ENCODE measurements at regions not wholly inside any gene's neighbourhood (a gene's known extent, or its start where the extent isn't known, plus 50 kb on each side); places are given as distances from the start of the nearest gene placed in this dataset.

DNA sequence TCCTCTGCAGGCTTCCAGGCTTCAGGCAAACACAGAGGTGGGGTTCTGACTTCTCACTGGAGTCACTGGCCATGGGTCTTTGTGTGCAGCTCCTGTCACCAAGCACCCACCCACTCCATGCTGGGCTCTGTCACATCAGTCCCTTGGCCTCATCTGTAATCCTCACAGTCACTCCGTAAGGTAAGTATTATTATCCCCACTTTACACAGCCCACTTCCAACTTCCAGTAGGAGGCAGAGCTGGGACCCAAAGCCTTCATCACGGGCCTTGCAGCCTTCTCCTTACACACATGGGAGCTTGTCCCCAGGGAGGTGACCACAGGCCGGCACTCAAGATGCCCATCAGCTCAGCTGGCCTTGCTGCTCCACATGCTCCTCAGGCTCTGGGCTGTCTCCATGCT, 266.7 kb upstream of the B3GAT1 start:
- Histone ChIP-seq H3K4me3 (no peak overlapping the region), H3K27ac (no peak overlapping the region), H3K36me3 (no peaks in the 10 kb centered on the region), H3K27me3 (no peaks in the 10 kb centered on the region), H3K9me3 (no peaks in the 10 kb centered on the region), H3K4me1 (no peaks in the 10 kb centered on the region)
- WGBS, 2 donors (ENCODE audit: low coverage in 1 of 2), result 10 to 61% methylated on average over 1 to 3 of the region's 3 CpGs
- no peak for ATAC-seq
- TF ChIP-seq, protein P1, sequence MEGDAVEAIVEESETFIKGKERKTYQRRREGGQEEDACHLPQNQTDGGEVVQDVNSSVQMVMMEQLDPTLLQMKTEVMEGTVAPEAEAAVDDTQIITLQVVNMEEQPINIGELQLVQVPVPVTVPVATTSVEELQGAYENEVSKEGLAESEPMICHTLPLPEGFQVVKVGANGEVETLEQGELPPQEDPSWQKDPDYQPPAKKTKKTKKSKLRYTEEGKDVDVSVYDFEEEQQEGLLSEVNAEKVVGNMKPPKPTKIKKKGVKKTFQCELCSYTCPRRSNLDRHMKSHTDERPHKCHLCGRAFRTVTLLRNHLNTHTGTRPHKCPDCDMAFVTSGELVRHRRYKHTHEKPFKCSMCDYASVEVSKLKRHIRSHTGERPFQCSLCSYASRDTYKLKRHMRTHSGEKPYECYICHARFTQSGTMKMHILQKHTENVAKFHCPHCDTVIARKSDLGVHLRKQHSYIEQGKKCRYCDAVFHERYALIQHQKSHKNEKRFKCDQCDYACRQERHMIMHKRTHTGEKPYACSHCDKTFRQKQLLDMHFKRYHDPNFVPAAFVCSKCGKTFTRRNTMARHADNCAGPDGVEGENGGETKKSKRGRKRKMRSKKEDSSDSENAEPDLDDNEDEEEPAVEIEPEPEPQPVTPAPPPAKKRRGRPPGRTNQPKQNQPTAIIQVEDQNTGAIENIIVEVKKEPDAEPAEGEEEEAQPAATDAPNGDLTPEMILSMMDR (IDR thresholded peaks at IDR 0.05), result no peak
- no peak for TF ChIP-seq EP300 (IDR thresholded peaks at IDR 0.05)

DNA sequence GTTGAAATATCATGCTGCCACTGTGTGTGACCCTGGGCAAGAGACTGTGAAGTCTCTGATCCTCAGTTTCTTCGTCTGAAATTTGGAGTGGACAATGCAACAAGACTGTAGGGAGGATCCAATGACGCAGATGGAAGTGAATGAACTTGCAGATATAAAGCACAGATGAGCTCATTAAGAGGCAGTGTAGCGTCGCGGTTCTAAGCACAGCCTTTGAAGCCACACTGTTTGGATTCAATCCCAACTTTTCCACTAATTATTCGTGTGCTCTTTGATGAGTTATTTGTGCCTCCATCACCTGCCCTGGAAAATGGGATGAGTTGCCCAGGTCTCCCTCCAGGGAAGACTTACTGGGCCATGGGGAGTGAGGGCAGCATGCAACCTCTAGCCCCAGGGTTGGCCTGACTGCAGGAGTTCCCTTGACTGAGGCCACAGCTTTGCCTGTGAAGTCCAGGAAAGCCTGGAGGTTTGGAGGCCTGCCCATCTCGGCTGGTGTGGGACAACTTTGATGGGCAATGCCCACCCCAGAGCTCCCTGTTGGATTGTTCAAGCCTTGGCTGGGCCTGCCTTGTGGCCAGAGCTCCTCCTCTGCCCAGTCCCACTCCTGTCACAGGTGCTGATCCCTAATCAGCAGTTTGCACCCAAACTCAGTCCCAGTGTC, 266.0 kb upstream of the B3GAT1 start:
- H3K4me3 ChIP-seq, result no peak overlapping the region
- H3K27me3 ChIP-seq, result no peaks in the 10 kb centered on the region
- H3K4me1 ChIP-seq, result no peaks in the 10 kb centered on the region
- no peak for ATAC-seq
- no peak overlapping the region for H3K27ac ChIP-seq
- WGBS, 2 donors (ENCODE audit: low coverage in 1 of 2), result 71 to 95% methylated on average over 2 to 6 of the region's 7 CpGs
- no peak for TF ChIP-seq EP300 (IDR thresholded peaks at IDR 0.05)
- TF ChIP-seq, protein P1 (IDR thresholded peaks at IDR 0.05), result no peak
- H3K9me3 ChIP-seq, result no peaks in the 10 kb centered on the region
- H3K36me3 ChIP-seq, result no peaks in the 10 kb centered on the region

DNA sequence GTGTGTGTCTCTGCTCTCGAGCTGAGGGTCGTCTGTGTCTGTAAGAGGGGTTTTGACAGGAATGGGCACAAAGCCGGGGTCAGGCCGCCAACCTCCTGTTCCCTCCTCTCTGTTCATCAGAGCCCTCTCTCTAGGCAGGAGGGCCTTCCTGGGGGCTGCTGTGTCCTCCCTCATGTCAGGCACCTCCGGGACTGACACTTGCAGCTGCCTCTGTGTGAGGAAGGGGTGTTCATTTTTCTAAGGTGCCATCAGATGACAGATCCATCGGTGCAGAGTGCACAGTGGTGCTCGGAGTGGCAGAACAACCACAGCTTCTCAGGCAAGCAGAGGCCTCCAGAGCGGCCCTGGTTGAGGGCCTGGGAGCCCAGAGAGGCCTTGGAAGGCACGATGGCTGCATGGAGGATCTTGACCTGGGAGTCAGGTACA, 265.4 kb upstream of the B3GAT1 start:
- Histone ChIP-seq H3K4me3 (no peak overlapping the region), H3K27ac (no peak overlapping the region), H3K9me3 (no peaks in the 10 kb centered on the region), H3K4me1 (no peaks in the 10 kb centered on the region), H3K27me3 (no peaks in the 10 kb centered on the region), H3K36me3 (no peaks in the 10 kb centered on the region)
- TF ChIP-seq POLR2A (IDR thresholded peaks at IDR 0.05) (no peak), POLR2AphosphoS5 (IDR thresholded peaks at IDR 0.05) (no peak), EP300 (IDR thresholded peaks at IDR 0.05) (no peak)
- TF ChIP-seq, protein P1 (IDR thresholded peaks at IDR 0.05), result no peak
- no CpG with 5 or more reads among the region's 9 CpGs for WGBS, 2 donors (ENCODE audit: low coverage in 1 of 2)
- no peak for ATAC-seq

DNA sequence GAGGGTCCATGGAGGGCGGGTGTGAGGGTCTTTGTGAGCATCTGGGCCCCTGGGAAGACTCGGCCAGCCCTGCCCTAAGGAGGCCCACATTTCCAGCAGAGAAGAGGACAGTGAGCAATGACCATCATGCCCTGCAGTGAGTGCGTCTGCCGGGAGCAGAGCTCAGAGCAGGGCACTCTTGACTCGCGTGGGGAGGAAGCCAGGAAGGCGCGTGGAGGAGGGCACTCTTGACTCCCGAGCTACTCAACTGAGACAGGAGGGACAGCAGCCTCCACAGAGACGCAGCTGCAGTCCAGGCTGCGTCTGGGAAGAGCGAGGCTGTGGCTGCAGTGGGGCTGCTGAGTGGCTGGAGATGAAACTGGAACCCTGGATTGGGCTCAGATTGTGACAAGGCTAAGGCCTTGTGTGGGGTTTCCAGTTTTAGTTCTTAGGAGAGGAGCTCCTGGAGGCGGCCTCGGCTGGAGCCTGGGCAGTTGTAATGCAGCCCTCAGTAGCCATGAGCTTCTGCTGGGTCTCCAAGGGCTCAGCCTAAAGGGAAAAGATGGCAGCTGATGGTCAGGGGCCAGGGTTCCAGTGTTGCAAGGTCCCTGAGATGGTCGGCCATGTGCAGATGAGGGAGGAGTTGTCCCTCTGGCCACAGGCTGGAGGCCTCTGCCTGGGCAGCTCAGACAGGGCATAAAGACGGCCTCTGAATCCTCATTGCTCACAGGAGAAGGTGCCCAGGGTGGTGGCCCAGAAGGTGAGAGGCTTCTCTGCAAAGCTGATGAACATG, 264.7 kb upstream of the B3GAT1 start:
- 85 to 90% methylated on average over 8 to 12 of the region's 16 CpGs for WGBS, 2 donors (ENCODE audit: low coverage in 1 of 2)
- no peaks in the 10 kb centered on the region for H3K9me3 ChIP-seq
- no peaks in the 10 kb centered on the region for H3K27me3 ChIP-seq
- no peaks in the 10 kb centered on the region for H3K36me3 ChIP-seq
- TF ChIP-seq EP300 (IDR thresholded peaks at IDR 0.05), result no peak
- TF ChIP-seq POLR2A (IDR thresholded peaks at IDR 0.05), result no peak
- TF ChIP-seq POLR2AphosphoS5 (IDR thresholded peaks at IDR 0.05), result no peak
- TF ChIP-seq, protein P1 (IDR thresholded peaks at IDR 0.05), result no peak
- ATAC-seq, result no peak
- no peak overlapping the region for H3K27ac ChIP-seq
- H3K4me1 ChIP-seq, result no peaks in the 10 kb centered on the region
- no peak overlapping the region for H3K4me3 ChIP-seq

DNA sequence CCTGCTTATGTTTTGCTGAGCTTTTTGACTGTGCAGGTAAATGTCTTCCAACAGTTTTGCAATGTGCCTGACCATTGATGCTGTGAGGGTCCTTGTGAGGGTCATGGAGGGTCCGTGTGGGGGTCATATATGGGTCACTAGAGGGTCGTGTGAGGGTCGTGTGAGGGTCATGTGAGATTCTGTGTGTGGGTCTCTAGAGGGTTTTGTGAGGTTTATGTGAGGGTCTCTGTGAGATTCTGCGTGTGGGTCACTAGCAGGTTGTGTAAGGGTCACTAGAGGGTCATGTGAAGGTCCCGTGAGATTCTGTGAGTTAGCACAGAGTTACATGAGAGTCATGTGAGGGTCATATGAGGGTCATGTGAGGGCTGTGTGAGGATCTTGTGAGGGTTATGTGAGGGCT, 263.9 kb upstream of the B3GAT1 start:
- ATAC-seq, result no peak
- H3K4me3 ChIP-seq, result no peak overlapping the region
- WGBS, 2 donors (ENCODE audit: low coverage in 1 of 2), result 56 to 60% methylated on average over 1 to 5 of the region's 5 CpGs
- no peaks in the 10 kb centered on the region for H3K4me1 ChIP-seq
- no peaks in the 10 kb centered on the region for H3K9me3 ChIP-seq
- TF ChIP-seq, protein P1 (IDR thresholded peaks at IDR 0.05), result no peak
- TF ChIP-seq POLR2A (IDR thresholded peaks at IDR 0.05) (no peak), EP300 (IDR thresholded peaks at IDR 0.05) (no peak), POLR2AphosphoS5 (IDR thresholded peaks at IDR 0.05) (no peak)
- H3K27me3 ChIP-seq, result peaks cover 6% of the 10 kb centered on the region
- no peak overlapping the region for H3K27ac ChIP-seq
- H3K36me3 ChIP-seq, result no peaks in the 10 kb centered on the region
